MCF 10A (cell line): ENCODE measurements at regions not wholly inside any gene's neighbourhood (a gene's known extent, or its start where the extent isn't known, plus 50 kb on each side); places are given as distances from the start of the nearest gene placed in this dataset.
"Not testable (repeated sequence)": the region's sequence is repeated elsewhere in the genome, so short reads cannot be mapped to it uniquely, and the experiment has no call there.

ENCODE experiments used
- BruUV-seq: library from RNA; stranded (reverse); fragments of 400-500 nt; replicated peaks from 2 replicates; lab custom pipeline; 2021; lab: Mats Ljungman, UMichigan
- CTCF ChIA-PET: fragments of 300-600 bp; sonication (Branson Sonifier 250); formaldehyde crosslinking; extraction: SDS; loops from one replicate; lab custom pipeline; 2021; ENCODE audit warnings: antibody characterized with exemption, inconsistent platforms; lab: Yijun Ruan, JAX
- POLR2A ChIA-PET: fragments of 300-600, 350-650 bp; sonication (Branson Sonifier 250); formaldehyde crosslinking; extraction: SDS; loops from one replicate; lab custom pipeline; 2020; ENCODE audit warnings: antibody characterized with exemption, inconsistent platforms; lab: Yijun Ruan, JAX
- DNase-seq: peaks from one replicate; pipeline ENCODE4 v3.0.0-alpha.2; 2018; ENCODE audit not compliant: unreplicated experiment
- H3K27ac Mint-ChIP-seq: one replicate; pipeline ENCODE4 v1.8.0; 2022; ENCODE audit warnings: mild to moderate bottlenecking, low read depth, mixed read lengths; ENCODE audit not compliant: unreplicated experiment
- H3K27me3 Mint-ChIP-seq: one replicate; pipeline ENCODE4 v1.8.0; 2022; ENCODE audit warnings: mixed read lengths; ENCODE audit not compliant: insufficient read depth, unreplicated experiment
- H3K36me3 Mint-ChIP-seq: one replicate; pipeline ENCODE4 v1.8.0; 2022; ENCODE audit warnings: mild to moderate bottlenecking, moderate library complexity, mixed read lengths; ENCODE audit not compliant: insufficient read depth, unreplicated experiment
- H3K4me1 Mint-ChIP-seq: one replicate; pipeline ENCODE4 v1.8.0; 2022; ENCODE audit warnings: mixed read lengths; ENCODE audit not compliant: insufficient read depth, unreplicated experiment
- H3K4me3 Mint-ChIP-seq: one replicate; pipeline ENCODE4 v1.8.0; 2022; ENCODE audit warnings: mild to moderate bottlenecking, moderate library complexity, mixed read lengths; ENCODE audit not compliant: unreplicated experiment
- H3K9me3 Mint-ChIP-seq: one replicate; pipeline ENCODE4 v1.8.0; 2022; ENCODE audit warnings: mixed read lengths; ENCODE audit not compliant: unreplicated experiment
- CTCF ChIP-seq: fragments of 200-600 bp; IDR thresholded peaks from one replicate; pipeline ENCODE4 v1.8.0; 2022; ENCODE audit warnings: antibody characterized with exemption, mild to moderate bottlenecking; ENCODE audit not compliant: unreplicated experiment
- intact Hi-C: fragments of 100-400 bp; cut with micrococcal nuclease; formaldehyde crosslinking; loops from 2 replicates; pipeline ENCODE4 v1.14.1; 2022

DNA sequence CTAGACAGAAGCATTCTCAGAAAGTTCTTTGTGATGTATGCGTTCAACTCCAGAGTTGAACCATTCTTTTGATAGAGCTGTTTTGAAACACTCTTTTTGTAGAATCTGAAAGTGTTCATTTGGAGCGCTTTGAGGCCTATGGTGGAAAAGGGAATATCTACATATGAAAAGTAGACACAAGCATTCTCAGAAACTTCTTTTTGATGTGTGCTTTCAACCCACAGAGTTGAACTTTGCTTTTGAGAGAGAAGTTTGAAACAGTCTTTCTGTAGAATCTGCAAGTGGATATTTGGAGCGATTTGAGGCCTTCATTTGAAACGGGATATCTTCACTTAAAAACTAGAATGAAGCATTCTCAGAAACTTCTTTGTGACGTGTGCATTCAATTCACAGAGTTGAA, 582.6 kb upstream of the ZNF337 start:
- H3K36me3 Mint-ChIP-seq = no peaks in the 10 kb centered on the region
- H3K9me3 Mint-ChIP-seq = peaks cover 7% of the 10 kb centered on the region
- no peak overlapping the region for H3K4me3 Mint-ChIP-seq
- no TSS peak for BruUV-seq
- H3K27me3 Mint-ChIP-seq = no peaks in the 10 kb centered on the region
- intact Hi-C loops = no loop called here
- H3K27ac Mint-ChIP-seq = no peak overlapping the region
- TF ChIP-seq CTCF = no peak
- no peak for DNase-seq
- CTCF ChIA-PET = no interaction called here
- no peaks in the 10 kb centered on the region for H3K4me1 Mint-ChIP-seq
- POLR2A ChIA-PET = no interaction called here

- intact Hi-C loops = no loop called here
- Mint-ChIP-seq H3K27ac (no peak overlapping the region), H3K27me3 (no peaks in the 10 kb centered on the region), H3K4me3 (no peak overlapping the region), H3K4me1 (no peaks in the 10 kb centered on the region), H3K9me3 (peaks cover 7% of the 10 kb centered on the region), H3K36me3 (no peaks in the 10 kb centered on the region)
- no peak for TF ChIP-seq CTCF
- CTCF ChIA-PET = no interaction called here
- BruUV-seq = no TSS peak
- no peak for DNase-seq
- POLR2A ChIA-PET = no interaction called here
Measured at GRCh38 chr20:26277339-26277738, 580.7 kb upstream of the ZNF337 start.

GRCh38 chr20:26276554-26277210, 580.0 kb upstream of the ZNF337 start:
- H3K27ac Mint-ChIP-seq = no peak overlapping the region
- DNase-seq = no peak

GRCh38 chr20:26268762-26269161, 572.1 kb upstream of the ZNF337 start:
- CTCF ChIA-PET, H3K4me1 Mint-ChIP-seq, POLR2A ChIA-PET, intact Hi-C loops, DNase-seq, BruUV-seq, H3K27ac Mint-ChIP-seq, H3K4me3 Mint-ChIP-seq, H3K9me3 Mint-ChIP-seq, H3K27me3 Mint-ChIP-seq, H3K36me3 Mint-ChIP-seq: not testable (repeated sequence)

More at GRCh38 chr20:26276554-26277210, 580.0 kb upstream of the ZNF337 start:
- intact Hi-C loops = no loop called here
- Mint-ChIP-seq H3K4me3 (no peak overlapping the region), H3K9me3 (peaks cover 7% of the 10 kb centered on the region), H3K4me1 (no peaks in the 10 kb centered on the region), H3K36me3 (no peaks in the 10 kb centered on the region), H3K27me3 (no peaks in the 10 kb centered on the region)
- no peak for TF ChIP-seq CTCF
- ChIA-PET CTCF (no interaction called here), POLR2A (no interaction called here)
- no TSS peak for BruUV-seq

GRCh38 chr20:26260925-26261324, 564.3 kb upstream of the ZNF337 start:
- intact Hi-C loops, H3K9me3 Mint-ChIP-seq, H3K4me3 Mint-ChIP-seq, H3K27me3 Mint-ChIP-seq, POLR2A ChIA-PET, H3K27ac Mint-ChIP-seq, CTCF ChIA-PET, DNase-seq, H3K4me1 Mint-ChIP-seq, BruUV-seq, H3K36me3 Mint-ChIP-seq: not testable (repeated sequence)

DNA sequence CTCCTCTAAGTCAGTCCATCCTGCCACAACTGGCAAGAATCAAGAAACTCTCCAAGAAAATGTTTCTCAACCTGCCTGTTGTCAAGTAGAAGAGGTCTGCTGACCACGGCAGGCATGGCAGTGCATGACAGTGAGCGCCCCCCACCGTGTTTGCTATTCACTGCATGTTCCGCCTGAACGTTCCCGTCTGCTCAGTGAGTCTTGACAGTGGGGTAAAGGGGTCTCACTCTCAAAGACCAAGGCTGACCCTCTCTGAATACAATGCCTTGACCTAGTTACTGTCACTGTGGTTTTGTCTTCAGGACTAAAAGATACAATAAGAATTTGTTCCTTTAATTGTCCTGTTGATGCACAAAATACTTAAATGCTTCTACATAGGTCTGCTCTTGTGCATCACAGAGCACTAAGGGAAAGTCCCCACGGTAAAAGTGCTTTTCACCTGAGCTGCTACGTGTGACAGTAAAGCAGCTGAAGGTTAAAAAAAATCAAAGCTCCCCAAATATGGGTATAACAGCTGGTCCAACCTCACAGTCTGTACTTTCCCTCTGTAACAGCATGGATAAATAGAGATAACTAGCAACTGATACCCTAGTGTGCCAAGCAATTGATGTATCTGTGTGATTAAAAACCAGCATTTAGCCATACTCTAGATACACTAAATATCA, 555.8 kb upstream of the ZNF337 start:
- H3K4me1 Mint-ChIP-seq, H3K27ac Mint-ChIP-seq, H3K27me3 Mint-ChIP-seq, H3K4me3 Mint-ChIP-seq, H3K9me3 Mint-ChIP-seq, POLR2A ChIA-PET, intact Hi-C loops, BruUV-seq, CTCF ChIA-PET, DNase-seq, H3K36me3 Mint-ChIP-seq: not testable (repeated sequence)

- H3K27ac Mint-ChIP-seq, CTCF ChIA-PET, H3K9me3 Mint-ChIP-seq, H3K4me3 Mint-ChIP-seq, DNase-seq, POLR2A ChIA-PET, H3K27me3 Mint-ChIP-seq, H3K4me1 Mint-ChIP-seq, BruUV-seq, intact Hi-C loops, H3K36me3 Mint-ChIP-seq: not testable (repeated sequence)
Measured at GRCh38 chr20:26251376-26251775, 554.7 kb upstream of the ZNF337 start.
